Fibroblast of skin of left biceps (primary cell): ENCODE measurements at regions not wholly inside any gene's neighbourhood (a gene's known extent, or its start where the extent isn't known, plus 50 kb on each side); places are given as distances from the start of the nearest gene placed in this dataset.
"Not testable (repeated sequence)": the region's sequence is repeated elsewhere in the genome, so short reads cannot be mapped to it uniquely, and the experiment has no call there.

ENCODE experiments used
- DNase-seq, 2 experiments: peaks; one replicate each; pipeline ENCODE4 v3.0.0-alpha.2; 2013; ENCODE audit warnings: low read depth in 2 of 2

GRCh38 chr2:37722971-37723370 lies 51.5 kb upstream of the CDC42EP3 start:
- DNase-seq: not testable (repeated sequence)

DNA sequence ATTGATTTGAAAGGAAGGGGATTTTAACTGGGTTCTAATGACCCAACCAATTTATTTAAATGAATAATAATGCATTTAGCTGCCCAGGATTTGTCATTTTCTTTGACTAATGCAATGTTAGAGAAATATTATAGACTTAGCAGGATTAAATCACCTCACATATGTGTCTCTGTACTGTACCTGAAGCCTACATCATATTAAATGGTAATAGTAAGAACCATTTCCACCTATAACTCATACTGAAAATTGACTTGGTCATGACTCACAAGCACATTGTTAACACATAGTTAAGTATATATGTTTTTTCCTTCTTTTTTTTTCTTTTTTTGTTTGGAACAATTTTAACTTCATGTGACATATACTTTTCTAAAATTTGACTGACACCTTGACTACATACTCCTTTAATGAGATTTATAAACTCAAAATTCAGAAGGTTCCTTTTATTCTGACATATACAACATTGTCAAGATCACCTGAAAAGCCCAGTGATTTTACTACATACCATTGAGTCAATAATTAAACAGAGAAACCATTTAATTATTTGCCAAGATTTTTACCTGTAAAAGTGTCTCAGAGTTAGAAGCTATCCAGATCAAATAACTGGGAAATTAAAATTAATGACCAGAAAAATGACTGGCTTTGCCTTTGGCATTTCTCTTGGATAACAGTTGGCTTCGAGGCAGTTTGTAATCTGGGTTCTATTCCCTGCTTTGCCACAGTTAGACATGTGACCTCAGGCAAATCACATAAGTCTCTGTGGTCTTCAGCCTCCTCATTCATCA lies 58.8 kb upstream of the CDC42EP3 start:
- no peak for DNase-seq

DNA sequence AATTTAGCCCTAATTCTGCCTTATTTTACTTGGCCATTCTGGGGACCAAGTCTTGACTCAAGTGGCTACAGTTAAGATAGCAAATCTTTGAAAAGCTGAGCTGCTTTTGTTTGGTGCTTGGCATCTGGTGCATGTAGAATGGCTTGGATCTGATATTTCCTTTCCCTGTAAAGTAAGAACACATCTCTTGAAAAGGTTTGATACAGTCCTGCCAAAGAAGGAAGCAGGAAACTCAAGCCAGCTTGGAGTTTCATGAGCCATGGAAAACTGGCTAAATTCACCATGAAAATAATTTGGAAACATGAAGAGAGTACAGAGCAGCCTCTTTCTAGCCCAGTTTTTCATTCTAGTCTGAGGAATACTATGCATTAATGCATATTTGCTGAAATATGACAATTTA lies 61.0 kb upstream of the CDC42EP3 start:
- DNase-seq: not testable (repeated sequence)

- no peak for DNase-seq
Observed at GRCh38 chr2:37733251-37733650, 61.8 kb upstream of the CDC42EP3 start.

GRCh38 chr2:37733955-37734354 lies 62.5 kb upstream of the CDC42EP3 start:
- not testable (repeated sequence) for DNase-seq

GRCh38 chr2:37734891-37735523 lies 63.6 kb upstream of the CDC42EP3 start:
- peak; percentile 73 to 74 for DNase-seq

DNA sequence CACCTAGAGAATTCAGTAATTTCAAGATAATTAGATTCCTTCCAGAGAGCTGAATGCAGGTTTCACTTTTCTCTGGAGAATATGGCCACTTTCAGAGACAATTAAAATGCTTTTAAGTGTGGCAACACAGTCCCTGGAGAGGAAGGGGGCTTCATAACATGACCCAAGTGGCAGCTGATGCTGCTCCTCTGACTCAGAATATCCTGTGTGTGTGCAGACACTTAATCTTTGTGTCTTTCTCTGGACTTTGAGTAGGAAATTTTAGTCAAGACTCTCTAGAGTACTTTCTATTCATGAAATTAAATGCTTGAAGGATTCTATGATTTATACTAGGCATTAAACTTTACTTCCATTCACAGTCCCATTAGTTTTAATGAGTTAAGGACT lies 64.1 kb upstream of the CDC42EP3 start:
- not testable (repeated sequence) for DNase-seq

DNA sequence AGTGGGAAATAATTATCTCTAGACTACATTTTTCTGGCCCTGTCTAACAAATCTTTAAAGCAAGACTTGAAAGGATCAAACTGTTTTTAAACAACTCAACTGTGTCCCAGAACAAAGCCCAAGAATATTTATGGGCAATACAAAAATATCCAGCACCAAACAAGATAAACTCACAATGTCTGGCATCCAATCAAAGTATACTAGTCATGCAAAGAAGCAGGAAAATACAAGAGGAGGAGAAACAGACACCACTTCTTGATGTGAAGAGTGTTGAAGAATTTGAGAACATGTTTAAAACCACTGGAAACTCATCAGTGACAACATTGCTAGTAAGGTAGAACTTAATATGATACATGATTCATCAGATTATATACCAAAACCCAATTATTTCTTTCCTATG lies 66.1 kb upstream of the CDC42EP3 start:
- DNase-seq: peak in 1 of 2 experiments; percentile 31

- DNase-seq: no peak
Observed at GRCh38 chr2:37738266-37738885, 66.9 kb upstream of the CDC42EP3 start.

GRCh38 chr2:37739153-37739552 lies 67.7 kb upstream of the CDC42EP3 start:
- no peak for DNase-seq

DNA sequence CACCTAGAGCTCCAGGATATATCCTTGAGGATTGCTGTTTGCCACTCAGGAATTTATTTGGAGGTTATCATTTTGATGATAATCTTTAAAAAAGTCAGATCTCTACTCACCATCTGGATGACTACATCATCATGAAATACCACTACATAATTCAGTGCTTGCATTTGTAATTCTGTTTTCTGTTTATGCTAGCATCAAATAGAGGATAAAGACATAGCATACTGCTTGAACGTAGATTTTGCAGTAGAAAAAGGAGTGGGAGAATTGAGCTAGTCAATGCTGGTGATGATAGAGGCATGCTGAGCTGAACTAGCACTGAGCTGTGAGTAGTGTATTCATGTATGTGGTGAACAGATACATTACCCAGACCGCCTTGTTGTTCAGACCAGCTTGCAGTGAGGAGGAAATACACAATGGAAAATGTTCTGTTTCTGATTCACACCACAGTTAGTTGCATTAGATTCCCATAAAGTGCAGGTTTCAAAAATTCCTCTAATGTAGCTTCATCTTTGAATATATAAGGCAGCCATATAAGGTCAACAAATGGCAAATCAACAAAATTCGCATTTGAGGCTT lies 68.8 kb upstream of the CDC42EP3 start:
- DNase-seq: peak; percentile 57 to 62

DNA sequence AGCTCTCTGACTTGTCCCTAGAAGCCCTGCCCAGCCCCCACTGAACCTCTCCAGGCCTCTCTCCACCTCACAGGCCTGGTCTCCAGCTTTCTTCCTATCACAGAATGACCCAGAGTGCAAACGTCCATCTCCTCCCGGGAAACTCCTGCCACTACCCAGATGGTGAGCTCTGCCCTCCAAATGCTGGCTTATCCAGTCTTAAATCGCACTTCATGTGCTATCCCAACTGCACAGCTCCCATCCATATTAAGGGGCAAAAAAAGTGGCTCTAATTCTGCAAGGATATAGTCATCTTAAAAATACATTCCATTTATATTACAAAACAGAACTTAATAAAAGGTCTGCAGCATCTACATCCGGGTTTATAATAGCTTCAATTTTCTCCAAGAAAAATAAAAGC lies 70.8 kb upstream of the CDC42EP3 start:
- DNase-seq: peak in 1 of 2 experiments; percentile 35

DNA sequence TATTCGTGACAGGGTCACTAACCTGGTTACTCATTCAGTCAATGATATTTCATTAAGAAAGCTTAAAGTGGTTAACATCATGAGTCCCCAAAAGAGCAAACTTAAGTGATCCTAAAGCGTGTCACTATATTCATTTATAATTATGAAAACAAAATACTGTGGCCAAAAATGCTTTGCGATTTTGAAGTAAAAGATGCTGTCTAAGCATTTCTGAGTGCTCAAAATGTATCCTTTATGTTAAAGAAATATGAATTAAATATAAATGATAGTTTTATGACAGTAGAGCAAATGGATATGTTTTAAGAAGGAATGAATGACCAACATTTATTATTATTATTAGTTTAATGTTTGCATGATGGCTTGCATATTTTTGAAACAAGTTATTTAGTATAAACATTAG lies 72.6 kb upstream of the CDC42EP3 start:
- DNase-seq: no peak

- not testable (repeated sequence) for DNase-seq
Observed at GRCh38 chr2:37744961-37745360, 73.5 kb upstream of the CDC42EP3 start.

- DNase-seq: not testable (repeated sequence)
Observed at GRCh38 chr2:37746011-37746410, 74.6 kb upstream of the CDC42EP3 start.

DNA sequence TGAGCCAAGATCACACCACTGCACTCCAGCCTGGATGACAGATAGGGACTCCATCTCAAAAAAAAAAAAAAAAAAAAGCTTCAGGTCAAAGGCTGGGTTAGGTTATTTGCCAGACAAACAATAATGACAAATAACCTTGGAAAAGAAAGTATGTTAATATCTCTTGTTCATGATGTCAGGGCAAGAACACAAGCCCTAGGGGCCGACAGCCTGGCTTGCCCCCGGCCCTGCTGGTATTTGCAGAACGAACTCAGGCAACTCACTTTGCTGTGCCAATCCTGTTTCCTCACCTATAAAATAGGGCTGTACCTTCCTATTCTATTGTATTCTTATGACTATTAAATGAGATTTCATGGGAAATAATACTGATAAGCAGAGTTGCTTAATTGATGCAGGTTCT lies 75.4 kb upstream of the CDC42EP3 start:
- DNase-seq: no peak

- DNase-seq: no peak
Observed at GRCh38 chr2:37748541-37748940, 77.1 kb upstream of the CDC42EP3 start.

GRCh38 chr2:37750286-37750685 lies 78.8 kb upstream of the CDC42EP3 start:
- DNase-seq: not testable (repeated sequence)

- no peak for DNase-seq
Observed at GRCh38 chr2:37752766-37753165, 81.3 kb upstream of the CDC42EP3 start.

DNA sequence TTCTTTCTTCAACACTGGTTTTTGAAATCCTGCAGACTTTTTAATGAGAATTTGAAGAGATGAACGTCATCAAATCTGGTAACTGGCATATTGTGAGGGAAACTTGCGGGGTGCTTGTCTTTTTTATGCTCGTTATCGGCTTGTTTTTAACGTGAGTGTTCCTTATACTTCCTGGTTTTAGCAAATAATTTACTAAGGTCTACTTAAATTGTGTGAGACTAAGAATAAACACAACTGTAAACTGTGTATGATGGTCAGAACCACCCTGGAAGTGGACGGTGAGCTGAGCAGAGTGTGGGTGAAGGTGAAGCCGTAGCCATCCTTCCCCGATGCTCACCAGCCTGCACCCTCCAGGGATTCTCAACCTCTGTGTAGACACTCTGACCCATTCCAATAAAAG lies 82.3 kb upstream of the CDC42EP3 start:
- no peak for DNase-seq

DNA sequence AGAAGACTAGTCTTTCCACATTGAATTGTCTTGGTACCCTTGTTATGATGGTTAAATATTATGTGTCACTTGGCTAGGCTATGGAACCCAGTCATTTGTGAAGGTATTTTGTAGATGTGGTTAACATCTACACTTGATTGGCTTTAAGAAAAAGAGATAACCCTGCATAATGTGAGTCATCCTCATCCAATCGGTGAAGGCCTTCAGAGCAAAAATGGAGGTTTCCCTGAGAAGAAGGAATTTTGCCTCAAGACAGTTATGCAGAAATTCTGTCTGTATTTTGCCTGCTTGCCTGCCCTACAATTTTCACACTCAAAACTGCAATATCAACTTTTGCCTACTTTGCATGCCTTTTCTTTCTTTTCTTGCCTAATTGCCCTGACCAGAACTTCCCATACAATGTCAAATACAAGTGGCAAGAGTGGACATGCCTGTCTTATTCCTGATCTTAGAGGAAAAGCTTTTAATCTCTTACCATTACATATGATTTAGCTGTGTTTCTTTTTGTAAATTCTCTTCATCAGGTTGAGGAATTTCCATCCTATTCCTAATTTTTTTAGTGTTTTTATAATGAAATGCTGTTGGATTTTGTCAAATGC lies 84.6 kb upstream of the CDC42EP3 start:
- DNase-seq: not testable (repeated sequence)

DNA sequence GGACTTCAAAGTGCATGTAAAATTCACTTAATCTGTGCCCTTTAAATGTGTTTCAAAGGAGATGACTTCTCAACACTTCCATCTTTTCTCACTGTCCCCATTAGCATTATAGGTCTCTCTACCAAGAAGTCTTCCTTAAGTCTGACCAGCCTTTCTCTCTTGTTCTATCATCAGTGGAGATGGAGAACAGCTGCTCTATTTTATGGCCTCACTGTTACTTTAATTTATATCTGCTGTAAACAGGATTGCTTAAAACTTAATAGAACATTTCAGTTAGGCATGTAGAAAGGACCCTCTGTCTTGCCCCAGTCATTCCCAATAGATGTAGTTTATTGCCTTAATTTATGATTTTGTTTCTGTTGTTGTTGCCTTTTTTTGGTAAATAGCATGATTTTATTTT lies 86.0 kb upstream of the CDC42EP3 start:
- DNase-seq: not testable (repeated sequence)
